ENCODE measurements at regions not wholly inside any gene's neighbourhood (a gene's known extent, or its start where the extent isn't known, plus 50 kb on each side); places are given as distances from the start of the nearest gene placed in this dataset.

- DNase-seq (ENCODE audit: low read depth): no peak
- no peak overlapping the region for H3K4me3 ChIP-seq (ENCODE audit: low read depth, low read length)
- no peak for TF ChIP-seq CTCF (conservative IDR thresholded peaks at IDR 0.05; ENCODE audit: low read depth, low read length)
These were observed 102.9 kb downstream of the EMP1 start for GRCh38 chr12:13299457-13299856.

DNA sequence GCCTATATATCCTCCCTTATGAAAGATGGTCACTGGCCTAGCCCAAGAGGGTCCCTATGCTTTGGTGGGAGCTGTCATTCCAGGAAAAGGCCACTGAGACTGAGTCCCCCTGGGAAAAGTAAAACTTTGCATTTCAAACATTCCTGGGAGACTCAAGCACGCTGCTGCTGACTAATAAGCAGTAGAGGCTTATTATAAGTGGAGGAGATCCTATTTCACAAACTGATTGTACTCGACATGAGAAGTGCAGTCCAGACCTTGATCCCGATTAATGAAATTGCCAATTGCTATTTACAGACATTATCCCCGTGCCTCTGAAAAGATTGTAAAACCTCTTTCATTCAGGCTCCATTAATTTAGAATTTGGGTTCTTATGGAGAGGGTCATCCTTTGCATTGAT lies 96.6 kb downstream of the EMP1 start:
- TF ChIP-seq CTCF (conservative IDR thresholded peaks at IDR 0.05; ENCODE audit: low read depth, low read length): no peak
- no peak for DNase-seq (ENCODE audit: low read depth)

DNA sequence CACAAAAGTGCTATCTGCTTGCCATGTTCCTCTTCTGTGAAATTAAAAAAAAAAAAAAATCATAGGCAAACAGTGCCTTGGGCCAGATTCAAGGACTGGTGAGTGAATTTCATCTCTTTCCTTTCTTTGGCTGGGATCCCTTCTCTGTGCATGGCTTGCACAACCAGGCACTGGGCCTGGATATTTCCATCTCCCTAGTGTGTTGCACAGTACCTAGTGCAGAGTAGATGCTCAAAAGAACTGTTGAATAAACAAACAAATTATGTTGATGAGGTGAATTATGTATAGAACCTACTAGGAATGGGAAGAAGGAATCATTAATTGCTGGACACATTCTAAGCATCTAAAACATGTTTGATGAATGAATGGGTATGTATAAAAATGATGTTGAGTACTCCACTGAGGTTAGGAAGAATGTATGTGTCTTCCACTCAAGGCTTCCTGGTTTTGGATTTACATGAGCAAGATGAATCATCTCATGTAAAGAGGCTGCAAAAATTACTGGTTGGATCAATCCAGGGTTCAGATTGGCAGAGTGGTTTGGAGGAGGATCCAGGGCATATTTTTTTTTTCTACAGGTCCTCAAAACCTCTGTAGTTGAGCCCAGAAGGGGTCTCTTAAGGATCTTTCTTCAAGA lies 93.2 kb downstream of the EMP1 start:
- H3K4me3 ChIP-seq (ENCODE audit: low read depth, low read length): no peak overlapping the region
- no peak for DNase-seq (ENCODE audit: low read depth)
- no peak for TF ChIP-seq CTCF (conservative IDR thresholded peaks at IDR 0.05; ENCODE audit: low read depth, low read length)

More for the DNA sequence above, 96.6 kb downstream of the EMP1 start:
- H3K4me3 ChIP-seq (ENCODE audit: low read depth, low read length): no peak overlapping the region

DNA sequence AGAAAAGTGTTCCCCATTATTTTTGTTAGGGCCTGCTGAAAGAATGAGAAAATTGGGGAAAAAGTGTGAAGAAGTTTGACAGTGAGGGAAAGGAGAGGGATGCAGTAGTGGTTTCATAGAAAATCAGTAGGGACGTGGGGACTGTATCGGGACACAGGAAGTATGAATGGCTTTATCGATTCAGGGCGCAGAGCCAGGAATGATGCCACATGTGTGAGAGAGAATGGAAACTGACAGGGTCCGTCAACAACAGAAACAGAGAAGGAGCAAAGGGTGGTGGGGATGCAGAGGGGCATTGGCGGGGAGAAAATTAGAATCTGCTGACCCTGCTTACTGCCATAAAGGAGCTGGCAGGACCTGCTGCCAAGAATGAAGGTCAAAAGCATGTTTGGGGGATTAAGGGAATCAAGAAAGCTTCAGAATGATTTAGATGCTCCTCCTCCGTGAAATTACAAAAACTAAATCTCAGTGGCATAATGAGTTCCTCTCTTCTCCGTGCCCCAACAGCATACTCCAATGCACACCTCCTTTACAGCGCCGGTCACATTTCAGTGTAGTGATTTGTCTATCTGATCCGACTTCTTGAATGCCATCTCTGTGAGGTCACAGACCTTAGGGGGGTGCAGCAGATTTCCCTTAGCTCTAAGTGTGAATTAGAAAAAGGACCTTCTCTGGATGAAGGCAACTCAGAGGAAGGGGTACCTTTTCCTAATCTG lies 92.6 kb downstream of the EMP1 start:
- DNase-seq (ENCODE audit: low read depth): no peak
- TF ChIP-seq CTCF (conservative IDR thresholded peaks at IDR 0.05; ENCODE audit: low read depth, low read length): no peak
- no peak overlapping the region for H3K4me3 ChIP-seq (ENCODE audit: low read depth, low read length)

DNA sequence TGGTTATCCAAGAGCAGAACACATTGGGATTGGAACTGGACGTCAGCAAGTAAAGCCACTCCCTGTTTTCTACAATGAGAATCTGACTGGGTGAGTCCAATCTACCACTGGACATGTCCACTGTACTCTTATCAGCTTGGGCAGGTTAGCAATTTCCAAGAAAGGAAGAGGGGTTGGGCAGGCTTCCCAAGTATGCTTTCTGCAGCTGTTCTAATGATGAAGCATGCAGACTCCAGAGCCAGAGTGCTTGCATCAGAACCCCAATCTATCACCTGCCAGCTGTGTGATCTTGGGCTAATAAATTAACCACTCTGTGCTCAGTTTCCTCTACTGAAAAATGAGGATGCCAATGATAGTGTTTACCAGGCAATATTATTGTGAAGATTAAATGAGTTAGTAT lies 92.0 kb downstream of the EMP1 start:
- DNase-seq (ENCODE audit: low read depth): no peak
- no peak overlapping the region for H3K4me3 ChIP-seq (ENCODE audit: low read depth, low read length)
- TF ChIP-seq CTCF (conservative IDR thresholded peaks at IDR 0.05; ENCODE audit: low read depth, low read length): no peak

GRCh38 chr12:13283867-13284266 lies 87.3 kb downstream of the EMP1 start:
- TF ChIP-seq CTCF (conservative IDR thresholded peaks at IDR 0.05; ENCODE audit: low read depth, low read length): no peak
- no peak overlapping the region for H3K4me3 ChIP-seq (ENCODE audit: low read depth, low read length)

GRCh38 chr12:13282861-13283260 lies 86.3 kb downstream of the EMP1 start:
- H3K4me3 ChIP-seq (ENCODE audit: low read depth, low read length): no peak overlapping the region
- no peak for DNase-seq (ENCODE audit: low read depth)
- no peak for TF ChIP-seq CTCF (conservative IDR thresholded peaks at IDR 0.05; ENCODE audit: low read depth, low read length)

More at GRCh38 chr12:13283867-13284266, 87.3 kb downstream of the EMP1 start:
- DNase-seq (ENCODE audit: low read depth): no peak

Data from epithelial cell of proximal tubule (primary cell).